ENCODE measurements at regions not wholly inside any gene's neighbourhood (a gene's known extent, or its start where the extent isn't known, plus 50 kb on each side); places are given as distances from the start of the nearest gene placed in this dataset.

GRCh38 chr2:158900345-158900744 lies 68.1 kb upstream of the TANC1 start:
- no peak for TF ChIP-seq CEBPB (IDR thresholded peaks at IDR 0.05)
- no peak for TF ChIP-seq RAD21 (IDR thresholded peaks at IDR 0.05; ENCODE audit: low read depth)
- TF ChIP-seq EGR1 (IDR thresholded peaks at IDR 0.05) = no peak
- TF ChIP-seq CREB1 (IDR thresholded peaks at IDR 0.05; ENCODE audit: low read depth) = no peak
- TF ChIP-seq EP300 (IDR thresholded peaks at IDR 0.05; ENCODE audit: borderline replicate concordance) = no peak
- TF ChIP-seq ZBTB7A (IDR thresholded peaks at IDR 0.05; ENCODE audit: low read depth) = no peak

DNA sequence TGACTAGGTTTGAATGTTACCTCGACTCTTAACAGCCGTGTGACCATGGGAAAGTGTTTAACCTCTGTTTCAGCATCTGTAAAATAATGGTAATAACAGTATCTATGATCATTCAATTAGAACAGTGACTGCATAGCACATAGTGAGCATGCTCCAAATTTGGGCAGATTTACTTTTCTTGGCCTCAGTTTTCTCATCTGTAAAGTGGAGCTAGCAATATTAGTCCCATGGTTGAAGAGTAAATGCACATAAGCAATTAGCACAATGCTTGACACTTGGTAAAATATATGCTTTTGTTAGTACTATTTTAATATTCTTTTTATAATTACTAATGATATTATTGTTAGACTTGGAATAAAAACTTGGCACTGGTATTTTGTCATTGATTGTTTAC lies 66.4 kb upstream of the TANC1 start:
- TF ChIP-seq NFIC (IDR thresholded peaks at IDR 0.05) (no peak), CREB1 (IDR thresholded peaks at IDR 0.05; ENCODE audit: low read depth) (no peak), FOXM1 (IDR thresholded peaks at IDR 0.05; ENCODE audit: borderline replicate concordance, low read depth) (no peak), TCF12 (IDR thresholded peaks at IDR 0.05; ENCODE audit: low read depth) (no peak), MAX (IDR thresholded peaks at IDR 0.05) (no peak), YY1 (IDR thresholded peaks at IDR 0.05; ENCODE audit: low read depth) (no peak), EP300 (IDR thresholded peaks at IDR 0.05; ENCODE audit: borderline replicate concordance) (no peak), TAF1 (IDR thresholded peaks at IDR 0.05; ENCODE audit: low read depth) (no peak), ZBTB7A (IDR thresholded peaks at IDR 0.05; ENCODE audit: low read depth) (no peak), TEAD4 (IDR thresholded peaks at IDR 0.05) (no peak)

GRCh38 chr2:158903711-158904405 lies 64.6 kb upstream of the TANC1 start:
- TF ChIP-seq TAF1 (IDR thresholded peaks at IDR 0.05; ENCODE audit: low read depth) (no peak), EP300 (IDR thresholded peaks at IDR 0.05; ENCODE audit: borderline replicate concordance) (no peak), TEAD4 (IDR thresholded peaks at IDR 0.05) (no peak), CREB1 (IDR thresholded peaks at IDR 0.05; ENCODE audit: low read depth) (no peak), YY1 (IDR thresholded peaks at IDR 0.05; ENCODE audit: low read depth) (no peak), EGR1 (IDR thresholded peaks at IDR 0.05) (no peak), FOXM1 (IDR thresholded peaks at IDR 0.05; ENCODE audit: borderline replicate concordance, low read depth) (no peak), RAD21 (IDR thresholded peaks at IDR 0.05; ENCODE audit: low read depth) (no peak), MAX (IDR thresholded peaks at IDR 0.05) (no peak), ZBTB7A (IDR thresholded peaks at IDR 0.05; ENCODE audit: low read depth) (no peak), REST (IDR thresholded peaks at IDR 0.05; ENCODE audit: low read depth) (no peak), CEBPB (IDR thresholded peaks at IDR 0.05) (no peak), TCF12 (IDR thresholded peaks at IDR 0.05; ENCODE audit: low read depth) (no peak), NFIC (IDR thresholded peaks at IDR 0.05) (no peak)
- TF ChIP-seq, protein P1, sequence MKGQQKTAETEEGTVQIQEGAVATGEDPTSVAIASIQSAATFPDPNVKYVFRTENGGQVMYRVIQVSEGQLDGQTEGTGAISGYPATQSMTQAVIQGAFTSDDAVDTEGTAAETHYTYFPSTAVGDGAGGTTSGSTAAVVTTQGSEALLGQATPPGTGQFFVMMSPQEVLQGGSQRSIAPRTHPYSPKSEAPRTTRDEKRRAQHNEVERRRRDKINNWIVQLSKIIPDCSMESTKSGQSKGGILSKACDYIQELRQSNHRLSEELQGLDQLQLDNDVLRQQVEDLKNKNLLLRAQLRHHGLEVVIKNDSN (IDR thresholded peaks at IDR 0.05) = no peak

DNA sequence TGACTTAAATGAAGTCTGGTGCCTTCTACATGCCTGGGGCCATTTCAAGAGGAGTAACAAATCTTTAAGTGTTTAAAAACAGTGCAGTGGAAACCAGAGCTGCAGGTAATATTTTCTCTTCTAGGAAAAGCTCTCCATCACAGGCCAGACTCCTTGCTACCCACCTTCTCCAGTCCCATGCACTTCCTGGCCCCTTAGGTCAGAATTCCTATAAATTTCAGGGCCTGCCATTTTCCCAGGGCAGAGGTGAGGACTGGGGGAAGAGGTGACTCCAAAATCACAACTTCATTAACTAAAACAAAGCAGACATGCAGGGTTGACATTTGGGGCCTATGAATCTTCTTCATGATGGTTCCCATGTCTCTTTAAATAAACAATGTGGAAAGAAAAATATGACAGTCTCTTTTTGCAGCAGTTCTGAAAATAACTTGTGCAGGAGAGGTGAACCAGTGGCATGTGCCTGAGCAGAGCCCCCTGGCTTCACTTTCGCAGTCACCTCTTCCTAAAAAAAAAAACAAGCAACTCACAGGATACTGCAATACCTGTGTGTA lies 63.7 kb upstream of the TANC1 start:
- TF ChIP-seq EGR1 (IDR thresholded peaks at IDR 0.05) = no peak

- TF ChIP-seq TAF1 (IDR thresholded peaks at IDR 0.05; ENCODE audit: low read depth) (no peak), YY1 (IDR thresholded peaks at IDR 0.05; ENCODE audit: low read depth) (no peak), FOXM1 (IDR thresholded peaks at IDR 0.05; ENCODE audit: borderline replicate concordance, low read depth) (no peak), RAD21 (IDR thresholded peaks at IDR 0.05; ENCODE audit: low read depth) (no peak), MAX (IDR thresholded peaks at IDR 0.05) (no peak), CREB1 (IDR thresholded peaks at IDR 0.05; ENCODE audit: low read depth) (no peak)
Measured at GRCh38 chr2:158905341-158905740, 63.1 kb upstream of the TANC1 start.

DNA sequence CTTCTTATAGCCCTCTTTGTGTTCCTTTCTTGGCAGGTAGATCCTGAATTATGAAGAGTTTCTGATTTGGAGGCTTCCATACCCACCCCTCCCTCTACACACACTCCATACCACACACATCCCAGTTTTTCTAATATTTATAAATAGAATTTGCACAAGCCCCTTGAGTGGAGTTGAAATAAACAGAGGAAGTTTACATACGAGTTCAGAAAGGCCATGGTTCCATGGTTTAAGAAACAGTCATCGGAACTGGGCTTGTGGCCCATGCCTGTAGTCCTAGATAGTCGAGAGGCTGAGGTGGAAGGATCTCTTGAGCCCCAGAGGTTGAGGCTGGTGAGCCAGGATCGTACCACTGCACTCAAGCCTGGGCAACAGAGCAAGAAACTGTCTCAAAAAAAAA lies 62.7 kb upstream of the TANC1 start:
- TF ChIP-seq REST (IDR thresholded peaks at IDR 0.05; ENCODE audit: low read depth) = no peak
- TF ChIP-seq FOXM1 (IDR thresholded peaks at IDR 0.05; ENCODE audit: borderline replicate concordance, low read depth) = no peak
